ENCODE measurements at regions not wholly inside any gene's neighbourhood (a gene's known extent, or its start where the extent isn't known, plus 50 kb on each side); places are given as distances from the start of the nearest gene placed in this dataset.

GRCh38 chr13:103873725-103874124, 807.5 kb upstream of the SLC10A2 start:
- no peak for DNase-seq

DNA sequence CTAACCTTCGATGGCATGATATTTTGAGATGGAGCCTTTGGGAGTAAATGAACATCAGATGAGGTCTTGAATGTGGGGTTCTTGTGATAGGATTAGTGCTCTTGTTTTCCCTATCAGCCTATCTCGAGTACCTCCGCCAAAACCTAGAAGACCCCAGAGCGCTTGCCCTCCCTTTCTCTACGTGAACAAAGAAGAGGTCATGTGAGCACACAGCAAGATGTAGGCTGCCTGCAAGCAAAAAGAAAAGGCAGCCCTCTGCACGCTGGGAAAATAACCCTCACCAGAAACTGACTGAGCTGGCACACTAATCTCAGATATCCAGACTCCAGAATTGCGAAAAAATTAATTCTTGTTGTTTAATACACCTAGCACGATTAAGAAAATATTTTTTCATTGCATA, 799.8 kb upstream of the SLC10A2 start:
- DNase-seq, result no peak

DNA sequence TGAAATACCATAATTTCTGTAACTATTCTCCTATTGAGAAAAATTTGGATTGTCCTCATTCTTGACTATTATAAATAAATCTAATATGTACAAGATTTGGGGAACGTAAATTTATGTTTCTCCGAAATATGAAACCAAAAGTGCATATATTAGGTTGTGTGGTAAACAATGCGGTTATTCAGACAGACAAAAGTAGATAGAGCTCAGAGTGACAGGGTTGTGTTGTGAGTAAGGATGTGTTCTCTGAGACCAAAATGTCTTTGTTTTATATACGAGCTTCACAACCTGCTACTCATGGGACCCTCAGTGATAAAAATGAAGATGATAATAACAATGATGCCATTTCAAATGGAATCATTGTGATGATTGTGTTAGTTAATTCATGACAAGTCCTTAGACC, 796.3 kb upstream of the SLC10A2 start:
- DNase-seq, result no peak

DNA sequence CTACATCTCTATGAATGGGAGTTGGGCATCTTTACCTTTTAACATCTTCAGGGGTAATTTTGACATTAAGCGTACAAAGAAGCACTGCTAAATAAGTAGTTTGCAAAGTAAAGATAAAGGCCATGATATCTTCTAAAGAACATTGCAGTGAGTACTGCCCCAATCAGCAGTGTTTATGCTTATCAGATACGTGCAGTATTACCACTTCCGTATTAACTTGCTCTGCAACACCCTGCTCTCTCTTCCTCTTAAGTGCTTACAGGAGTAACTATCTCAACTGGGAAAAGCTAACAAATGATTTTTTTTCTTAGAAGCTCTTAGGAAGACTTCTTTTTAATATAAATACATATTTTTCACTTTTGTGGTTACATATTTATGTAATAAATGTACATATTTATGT, 793.7 kb upstream of the SLC10A2 start:
- no peak for DNase-seq

DNA sequence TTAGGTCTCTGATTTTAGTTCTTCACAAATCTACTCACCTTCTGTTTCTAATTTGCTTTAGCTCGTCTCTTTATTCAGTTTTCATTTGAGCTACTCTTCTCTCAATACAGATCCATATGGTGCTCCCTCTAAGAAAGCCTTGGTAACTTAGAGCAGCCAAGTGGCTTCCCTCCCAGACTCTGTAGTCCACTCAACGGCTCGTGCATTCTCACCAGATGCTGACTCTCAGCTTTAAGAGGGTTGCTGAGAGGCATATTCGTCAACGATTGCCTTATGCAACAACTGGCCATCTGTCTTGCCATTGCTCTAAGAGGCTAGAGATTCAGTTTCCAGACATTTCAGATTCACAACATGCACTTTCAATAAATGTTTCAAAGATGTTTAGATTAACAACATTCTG, 785.8 kb upstream of the SLC10A2 start:
- DNase-seq, result no peak

DNA sequence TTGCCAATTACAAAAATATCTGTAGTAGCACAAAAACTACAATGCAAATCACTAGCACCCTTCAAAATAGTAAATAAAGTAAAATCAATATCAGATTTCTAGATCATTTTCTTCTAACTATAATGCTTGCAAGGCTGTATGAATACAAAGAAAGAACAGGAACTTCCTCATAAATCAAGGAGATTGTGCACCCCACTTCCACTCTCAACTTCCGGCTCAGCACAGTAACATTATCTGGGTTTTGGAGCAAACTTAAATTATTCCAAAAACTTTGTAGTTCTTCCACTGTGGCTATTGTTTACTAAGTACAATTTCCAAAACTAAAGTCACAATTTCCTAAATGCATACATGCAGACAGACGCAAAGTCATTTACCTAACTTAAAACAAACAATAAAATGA, 778.3 kb upstream of the SLC10A2 start:
- no peak for DNase-seq

DNA sequence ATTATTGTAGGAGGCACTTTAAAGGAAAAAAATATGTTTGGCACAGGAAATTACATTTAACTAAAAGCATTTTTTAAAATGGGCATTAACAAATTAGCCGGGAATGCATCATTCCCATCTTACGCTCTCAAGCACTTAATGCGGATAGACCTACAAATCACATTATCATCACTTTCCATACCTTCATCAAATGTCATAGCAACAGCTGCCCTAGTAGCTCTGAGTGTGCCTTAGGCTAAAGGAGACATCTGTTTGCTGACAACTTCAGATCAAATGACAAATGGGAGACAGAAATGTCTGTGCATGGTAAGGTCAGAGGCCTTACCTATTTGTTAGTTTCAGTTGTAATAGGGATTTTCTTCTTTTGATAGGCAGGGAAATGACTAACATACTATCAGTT, 773.2 kb upstream of the SLC10A2 start:
- DNase-seq, result no peak

DNA sequence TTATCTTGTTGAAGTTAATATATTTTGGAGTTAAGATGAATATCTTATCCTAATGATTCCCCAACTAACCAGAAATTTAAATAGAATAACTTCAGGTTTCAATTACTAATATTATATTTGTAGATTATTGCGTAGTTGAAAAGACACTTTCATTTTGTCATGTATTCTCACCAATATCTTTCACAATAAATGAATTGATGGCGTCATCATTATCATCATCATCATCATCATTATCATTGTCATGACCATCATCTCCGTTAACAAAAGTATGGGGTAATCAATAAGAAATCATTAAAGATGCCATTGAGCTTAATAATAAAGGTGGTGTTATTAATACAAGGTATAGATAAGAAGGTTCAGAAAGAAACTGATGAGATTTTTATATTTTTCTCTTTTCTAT, 768.8 kb upstream of the SLC10A2 start:
- no peak for DNase-seq

DNA sequence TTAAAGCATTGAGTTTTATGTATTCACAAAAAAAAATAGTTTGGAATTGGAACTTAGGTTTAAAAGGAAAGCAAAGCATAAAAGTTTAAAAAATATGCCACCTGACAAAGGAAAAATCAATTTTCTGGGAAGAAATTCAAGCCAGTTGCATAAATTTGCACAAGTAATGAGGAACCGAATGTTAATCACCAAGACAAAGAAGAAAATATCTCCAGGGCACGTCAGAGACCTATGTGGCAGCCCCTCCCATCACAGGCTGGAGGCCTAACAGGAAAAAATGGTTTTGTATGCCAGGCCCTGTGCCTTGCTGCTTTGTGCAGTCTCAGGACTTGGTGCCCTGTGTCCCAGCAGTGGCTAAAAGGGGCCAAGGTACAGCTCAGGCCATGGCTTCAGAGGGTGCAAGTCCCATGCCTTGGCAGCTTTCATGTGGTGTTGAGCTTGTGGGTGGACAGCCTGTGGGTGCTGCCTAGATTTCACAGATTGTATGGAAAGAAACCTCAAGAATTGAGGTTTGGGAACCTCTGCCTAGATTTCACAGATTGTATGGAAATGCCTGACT, 767.2 kb upstream of the SLC10A2 start:
- no peak for DNase-seq

DNA sequence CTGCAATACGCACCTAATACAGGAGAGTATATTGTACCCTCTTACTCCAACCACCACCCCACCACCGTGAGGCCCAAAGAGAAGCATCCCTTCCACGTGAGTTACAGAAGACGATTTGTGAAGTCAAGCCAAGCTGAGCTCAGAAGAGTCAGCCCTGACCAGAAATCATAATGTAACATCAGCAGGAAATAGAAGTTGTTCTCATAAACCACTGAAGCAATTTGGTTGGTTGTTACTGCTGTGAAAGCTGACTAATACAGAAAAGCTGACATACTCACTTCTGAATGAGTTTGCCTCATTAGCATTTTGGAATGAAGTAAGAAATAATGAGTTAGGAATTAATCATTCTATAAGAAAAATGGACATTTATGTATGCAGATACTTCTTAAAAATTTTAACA, 749.4 kb upstream of the SLC10A2 start:
- no peak for DNase-seq

DNA sequence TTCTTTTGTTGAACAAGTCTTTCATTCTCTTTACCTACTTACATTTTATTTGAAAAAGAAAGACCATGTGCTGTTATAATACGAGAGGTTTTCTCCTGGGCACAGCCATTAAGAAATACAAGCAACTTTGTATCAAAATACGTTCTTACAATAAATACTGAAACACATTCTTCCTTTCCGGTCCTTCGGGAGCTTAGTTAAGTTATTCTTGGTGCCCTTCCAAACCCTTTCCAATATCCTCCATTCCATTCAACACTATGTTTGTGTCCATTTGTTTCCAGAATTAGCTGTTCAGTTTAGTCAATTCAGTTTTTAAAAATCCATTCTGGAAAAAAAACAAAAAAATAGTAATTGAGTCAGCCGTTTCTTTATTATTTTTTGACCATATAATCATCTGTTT, 746.8 kb upstream of the SLC10A2 start:
- DNase-seq, result no peak

- no peak for DNase-seq
Observed at GRCh38 chr13:103812558-103812957, 746.3 kb upstream of the SLC10A2 start.

DNA sequence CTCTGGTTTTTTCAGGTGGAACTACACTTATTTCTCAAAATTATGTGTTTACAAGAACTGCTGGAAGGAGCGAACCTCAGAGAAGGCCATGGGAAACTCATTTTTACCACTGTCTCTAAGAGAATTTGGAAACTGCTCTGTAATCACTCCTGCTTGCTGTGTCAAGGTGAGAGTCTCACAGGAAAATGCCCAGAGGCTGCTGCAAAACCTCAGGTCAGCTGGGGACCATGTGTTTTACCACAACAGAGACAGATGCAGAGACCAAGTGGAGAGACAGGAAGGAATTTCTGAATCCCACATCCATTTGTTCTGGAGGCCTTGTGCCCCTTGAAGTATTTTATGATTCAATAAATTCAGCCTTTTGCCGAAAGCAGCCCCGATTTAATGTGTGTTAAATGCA, 743.8 kb upstream of the SLC10A2 start:
- DNase-seq, result no peak

- DNase-seq, result no peak
Observed at GRCh38 chr13:103805771-103806170, 739.6 kb upstream of the SLC10A2 start.

GRCh38 chr13:103803349-103803748, 737.1 kb upstream of the SLC10A2 start:
- no peak for DNase-seq

GRCh38 chr13:103799028-103799427, 732.8 kb upstream of the SLC10A2 start:
- DNase-seq, result no peak

- DNase-seq, result no peak
Observed at GRCh38 chr13:103795892-103796478, 729.8 kb upstream of the SLC10A2 start.

DNA sequence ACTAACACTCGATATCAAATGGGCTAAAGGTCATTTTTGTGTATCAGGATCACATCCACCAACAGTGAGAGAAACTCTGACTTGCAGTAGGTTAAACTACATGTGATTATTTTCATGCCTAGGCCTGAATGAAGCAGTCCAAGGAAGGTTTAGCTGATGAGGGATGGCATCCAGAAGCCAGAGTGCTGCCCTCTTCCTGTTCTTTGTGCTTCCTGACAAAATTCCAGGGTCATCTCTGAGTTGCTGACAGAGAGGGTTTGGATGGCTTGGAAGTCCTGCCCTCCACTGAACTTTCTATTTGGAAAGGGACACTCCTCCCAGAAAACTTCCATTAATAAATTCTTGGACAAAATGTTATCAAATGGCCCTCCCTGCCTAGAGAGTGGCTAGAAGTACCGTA, 728.3 kb upstream of the SLC10A2 start:
- DNase-seq, result no peak

DNA sequence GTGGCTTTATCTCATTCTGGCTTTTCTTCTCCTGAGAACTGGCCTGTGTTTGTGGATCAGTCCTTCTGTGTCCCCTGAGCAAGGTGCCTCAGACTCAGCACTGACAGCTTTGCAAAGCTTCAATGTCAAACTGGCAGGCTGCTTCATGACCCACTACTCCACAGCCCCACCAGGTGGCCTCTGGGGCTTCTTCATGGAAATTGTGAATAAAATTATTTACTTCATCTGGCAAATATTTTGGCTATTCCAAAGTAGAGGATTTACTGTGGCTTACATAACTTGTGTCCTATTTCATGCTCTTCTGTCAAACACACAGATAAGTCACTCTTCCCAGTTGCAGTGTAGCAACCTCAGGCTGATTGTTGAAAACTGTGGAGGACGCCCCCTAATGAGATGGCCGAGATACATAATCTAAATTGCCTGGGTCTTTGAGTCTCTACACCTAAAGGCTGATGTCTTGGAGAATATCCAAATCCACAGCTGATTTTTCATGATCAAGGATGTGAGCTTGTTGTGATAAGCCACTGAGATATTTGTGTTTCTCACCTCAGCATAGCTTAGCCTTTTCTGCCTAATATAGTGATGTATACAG, 721.9 kb upstream of the SLC10A2 start:
- no peak for DNase-seq

- no peak for DNase-seq
Observed at GRCh38 chr13:103772576-103772975, 706.4 kb upstream of the SLC10A2 start.

DNA sequence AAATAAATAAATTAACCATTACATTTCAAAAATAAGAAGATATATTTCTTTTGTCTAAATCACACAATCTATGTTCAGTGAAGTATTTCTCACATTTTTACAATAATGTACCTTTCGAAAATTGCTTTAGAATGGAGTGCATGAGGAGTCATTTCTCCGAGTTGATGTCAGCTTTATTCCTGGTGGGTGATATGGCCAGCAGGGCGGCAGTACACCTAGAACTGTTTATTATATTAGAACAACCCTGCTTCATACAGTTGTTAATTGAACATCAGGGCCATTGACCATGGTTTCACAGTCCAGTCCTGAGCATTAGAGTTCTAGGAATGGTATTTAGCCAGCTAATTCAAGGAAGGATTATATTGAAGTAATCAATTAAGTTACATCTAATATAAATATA, 696.3 kb upstream of the SLC10A2 start:
- no peak for DNase-seq

DNA sequence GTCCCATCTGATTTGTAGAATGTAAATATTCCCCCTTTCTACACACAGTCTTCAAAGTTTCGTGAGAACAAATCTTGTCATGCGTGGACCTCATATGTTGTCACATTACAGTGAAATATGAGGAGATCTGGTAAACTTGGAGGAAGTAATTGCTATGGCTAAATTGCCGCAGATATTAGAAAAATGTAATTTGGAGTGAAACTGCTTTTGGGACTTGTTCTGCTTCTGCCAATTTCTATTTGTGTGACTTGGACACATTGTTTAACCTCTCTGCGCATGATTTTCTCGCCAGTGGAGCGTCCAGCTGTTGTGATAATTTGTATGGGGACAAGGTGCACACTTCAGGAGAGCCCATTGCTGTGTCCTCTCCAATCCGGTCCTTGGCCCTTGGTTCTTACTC, 693.1 kb upstream of the SLC10A2 start:
- no peak for DNase-seq

GRCh38 chr13:103758222-103758621, 692.0 kb upstream of the SLC10A2 start:
- DNase-seq, result no peak

- DNase-seq, result no peak
Observed at GRCh38 chr13:103757361-103757760, 691.1 kb upstream of the SLC10A2 start.

- DNase-seq, result no peak
Observed at GRCh38 chr13:103754783-103755182, 688.6 kb upstream of the SLC10A2 start.
